ACHN (cell line): ENCODE measurements at regions not wholly inside any gene's neighbourhood (a gene's known extent, or its start where the extent isn't known, plus 50 kb on each side); places are given as distances from the start of the nearest gene placed in this dataset.
"Not testable (repeated sequence)": the region's sequence is repeated elsewhere in the genome, so short reads cannot be mapped to it uniquely, and the experiment has no call there.

ENCODE experiments used
- DNase-seq: peaks from one replicate; pipeline ENCODE4 v3.0.0-alpha.2; 2015
- in situ Hi-C: cut with HindIII; loops from 2 replicates; pipeline ENCODE4 v1.10.0; 2017; ENCODE audit warnings: low sequenced_read_pairs, low pct_ligation_motif_present, low pct_unique_long_range_greater_than_20kb

DNA sequence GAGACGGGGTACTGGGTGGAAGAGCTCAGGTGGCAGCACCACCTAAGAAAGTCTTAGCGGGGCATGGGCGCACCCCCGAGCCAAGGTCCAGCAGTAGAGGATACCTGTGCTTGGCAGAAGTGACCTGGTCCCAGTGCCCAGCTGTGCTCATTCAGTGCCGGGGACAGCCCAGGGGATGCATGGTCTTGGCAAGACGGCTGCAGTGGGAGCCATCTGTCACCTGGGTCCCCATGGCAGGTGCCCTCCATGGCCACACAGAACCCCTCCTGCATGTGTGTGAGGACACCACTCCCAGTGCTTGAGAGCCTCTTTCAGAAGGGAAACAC, 664.7 kb downstream of the QKI start:
- in situ Hi-C loops = no loop called here
- no peak for DNase-seq

DNA sequence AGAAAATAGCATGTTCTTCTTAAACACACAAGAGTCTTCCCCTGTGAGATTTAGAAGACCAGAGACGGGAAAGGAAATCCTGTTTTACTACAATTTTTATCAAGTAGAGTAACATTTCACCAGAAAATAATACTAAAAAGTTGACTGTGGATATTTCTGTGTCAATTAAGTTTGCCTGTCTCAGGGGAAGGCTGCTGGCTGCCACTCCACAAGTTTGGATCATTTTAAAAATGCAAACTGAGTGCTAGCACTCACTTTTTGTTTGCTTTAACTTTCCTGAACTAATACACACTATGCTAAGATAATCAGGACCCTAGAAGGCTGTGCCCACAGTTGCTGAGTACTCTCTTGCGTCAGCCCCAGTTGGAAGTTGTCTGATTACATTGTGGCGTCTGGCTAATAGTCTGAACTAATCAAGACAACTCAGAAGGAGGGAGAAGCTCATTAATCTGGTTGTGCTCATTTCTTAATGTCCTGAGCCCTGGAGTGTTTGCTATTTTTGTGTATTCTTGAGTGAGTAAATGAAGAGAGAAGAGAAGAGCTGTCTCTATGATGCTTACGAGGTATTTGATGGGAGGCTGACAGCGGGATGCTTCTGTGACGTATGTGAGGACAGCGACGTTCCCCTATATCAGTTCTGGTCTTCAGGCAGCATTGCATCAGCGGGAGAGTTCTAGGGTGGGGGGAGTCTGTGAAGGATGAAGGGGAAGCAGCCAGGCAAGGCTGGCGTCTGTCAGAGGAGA, 664.2 kb downstream of the QKI start:
- DNase-seq = no peak
- in situ Hi-C loops = no loop called here

DNA sequence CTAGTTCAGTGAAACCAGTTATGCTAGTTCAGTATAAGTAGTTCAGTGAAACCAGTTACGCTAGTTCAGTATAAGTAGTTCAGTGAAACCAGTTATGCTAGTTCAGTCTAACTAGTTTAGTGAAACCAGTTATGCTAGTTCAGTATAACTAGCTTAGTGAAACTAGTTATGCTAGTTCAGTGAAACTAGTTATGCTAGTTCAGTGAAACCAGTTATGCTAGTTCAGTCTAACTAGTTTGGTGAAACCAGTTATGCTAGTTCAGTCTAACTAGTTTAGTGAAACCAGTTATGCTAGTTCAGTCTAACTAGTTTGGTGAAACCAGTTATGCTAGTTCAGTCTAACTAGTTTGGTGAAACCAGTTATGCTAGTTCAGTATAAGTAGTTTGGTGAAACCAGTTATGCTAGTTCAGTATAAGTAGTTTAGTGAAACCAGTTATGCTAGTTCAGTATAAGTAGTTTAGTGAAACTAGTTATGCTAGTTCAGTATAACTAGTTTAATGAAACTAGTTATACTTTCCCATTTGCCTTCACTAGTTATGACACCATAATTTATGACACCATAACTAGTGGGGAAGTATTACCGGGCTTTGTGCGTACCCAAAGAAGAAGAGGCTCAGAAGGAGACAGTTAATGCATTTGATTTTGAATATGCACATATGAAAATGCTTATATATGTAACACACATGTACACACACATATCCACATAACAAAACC, 662.5 kb downstream of the QKI start:
- in situ Hi-C loops, DNase-seq: not testable (repeated sequence)

DNA sequence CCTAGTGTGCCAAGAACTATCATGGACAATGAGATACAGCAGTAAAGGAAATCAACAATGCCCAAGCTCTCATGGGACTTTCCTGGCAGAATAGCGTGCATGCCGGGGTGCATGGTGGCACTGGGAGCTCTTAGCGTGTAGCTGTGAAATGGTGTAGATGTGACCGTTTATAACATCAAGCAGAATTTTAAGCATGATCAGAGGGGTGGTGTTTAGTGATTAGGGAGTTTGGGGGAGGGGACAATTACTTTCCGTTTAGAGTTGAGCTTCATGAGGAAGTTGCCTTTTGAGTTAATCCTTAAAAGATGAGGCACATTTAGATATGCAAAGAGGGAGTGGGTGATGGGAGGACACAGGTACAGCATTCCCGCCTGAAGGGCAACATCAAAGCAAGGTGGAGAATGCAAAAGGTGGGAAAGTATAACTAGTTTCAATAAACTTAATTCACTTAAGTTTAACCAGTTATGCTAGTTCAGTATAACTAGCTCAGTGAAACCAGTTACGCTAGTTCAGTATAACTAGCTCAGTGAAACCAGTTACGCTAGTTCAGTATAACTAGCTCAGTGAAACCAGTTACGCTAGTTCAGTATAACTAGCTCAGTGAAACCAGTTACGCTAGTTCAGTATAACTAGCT, 661.6 kb downstream of the QKI start:
- in situ Hi-C loops = no loop called here
- DNase-seq = no peak

DNA sequence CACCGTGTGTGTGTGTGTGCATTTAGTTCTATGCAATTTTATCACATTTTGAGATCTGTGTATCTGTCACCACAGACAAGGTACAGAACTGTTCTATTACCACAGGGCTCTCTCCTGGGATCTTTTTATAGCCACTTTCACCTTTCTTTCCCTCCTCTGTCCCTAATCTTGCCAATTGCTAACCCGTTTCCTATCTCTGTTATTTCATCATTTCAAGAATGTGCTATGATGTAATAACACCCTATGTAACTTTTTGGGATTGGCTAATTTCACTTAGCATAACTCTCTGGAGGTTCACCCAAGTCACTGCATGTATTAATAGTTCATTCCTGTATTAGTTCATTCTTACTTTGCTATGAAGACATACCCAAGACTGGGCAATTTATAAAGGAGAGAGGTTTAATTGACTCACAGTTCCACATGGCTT, 657.7 kb downstream of the QKI start:
- in situ Hi-C loops = no loop called here
- DNase-seq = no peak

DNA sequence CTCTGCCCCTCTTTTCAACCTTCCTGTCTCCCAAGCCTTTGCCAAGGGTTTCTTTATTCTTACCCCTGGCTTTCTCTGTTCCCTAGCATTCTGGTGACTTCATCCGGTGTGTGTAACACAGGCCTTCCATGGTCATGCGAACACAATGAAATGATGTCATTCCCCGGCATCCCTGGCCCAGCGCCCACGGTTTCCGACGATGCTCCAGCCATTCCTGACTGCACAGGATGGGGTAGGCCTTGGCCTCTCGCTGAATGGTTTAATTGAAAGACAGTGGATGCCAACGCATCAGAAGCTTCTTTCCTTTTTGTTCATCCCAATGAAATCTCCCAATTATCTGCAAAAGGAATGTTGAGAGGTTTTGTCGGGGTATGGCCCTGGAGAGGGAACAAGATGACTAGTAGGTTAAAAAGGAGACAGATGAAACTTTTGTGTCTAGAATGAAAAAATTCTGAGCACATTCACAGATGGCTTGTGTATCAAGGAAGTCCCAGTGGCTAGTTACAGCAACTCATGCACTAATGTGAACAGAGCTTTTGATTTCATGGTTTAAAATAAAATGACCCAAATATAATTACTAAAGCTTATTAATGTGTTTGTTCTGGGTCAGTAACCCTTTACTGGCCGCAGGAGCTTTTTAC, 655.0 kb downstream of the QKI start:
- in situ Hi-C loops = no loop called here
- DNase-seq = no peak

DNA sequence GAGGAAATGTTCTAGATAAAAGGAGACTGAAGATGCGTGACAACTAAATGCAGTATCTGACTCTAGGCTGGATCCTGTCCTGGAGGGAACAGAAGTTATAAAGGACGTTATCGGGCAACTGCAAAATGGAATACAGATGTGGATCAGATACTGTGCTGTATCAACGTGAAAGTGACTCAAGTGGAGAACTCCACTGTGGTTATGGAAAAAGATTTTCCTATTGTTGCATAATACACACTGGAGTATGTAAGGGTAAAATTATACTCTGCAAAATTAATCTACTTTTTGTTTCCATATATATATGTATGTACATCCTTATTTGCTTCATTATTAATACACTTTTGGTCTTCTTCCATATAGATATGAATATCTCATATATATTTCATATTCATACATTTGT, 654.0 kb downstream of the QKI start:
- in situ Hi-C loops = no loop called here
- no peak for DNase-seq

DNA sequence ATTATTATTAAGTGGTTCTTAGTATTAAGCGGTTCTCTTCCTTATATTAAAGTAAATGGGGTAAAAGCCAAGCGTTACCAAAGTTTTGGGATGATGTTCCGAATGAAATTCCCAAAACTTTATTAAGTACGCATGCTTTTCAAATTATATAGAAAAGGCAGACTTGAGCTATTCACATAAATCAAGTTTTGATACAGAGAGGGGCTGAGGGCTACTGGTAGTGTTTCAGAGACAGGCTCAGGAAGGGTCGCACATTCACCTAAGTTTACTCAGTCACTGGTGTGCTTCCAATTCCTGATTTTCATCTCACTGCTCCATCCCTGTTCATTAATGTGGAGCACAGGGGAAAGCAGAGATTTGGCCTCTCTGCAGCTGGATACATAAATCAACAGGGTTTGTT, 652.2 kb downstream of the QKI start:
- in situ Hi-C loops = no loop called here

DNA sequence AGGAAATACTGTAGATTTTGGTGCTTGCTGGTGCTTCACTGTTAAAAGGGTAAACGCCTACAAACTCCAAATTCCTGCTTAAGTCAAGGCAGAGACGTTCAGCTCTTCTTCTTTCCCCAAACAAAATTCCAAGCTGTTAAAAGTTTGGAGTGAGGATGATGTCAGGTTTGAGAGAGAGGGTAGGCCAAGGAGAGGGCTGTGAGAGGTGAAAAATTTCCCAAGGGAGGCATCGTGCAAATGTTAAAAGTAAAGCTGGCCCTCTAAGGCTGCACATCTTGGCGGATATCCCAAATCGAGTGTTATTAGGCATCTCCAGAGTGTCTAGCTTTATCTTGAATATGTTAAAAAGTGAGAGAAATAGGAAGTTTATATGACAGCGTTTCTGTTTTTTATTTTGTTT, 651.8 kb downstream of the QKI start:
- DNase-seq = no peak
- in situ Hi-C loops = no loop called here

More for the DNA sequence above, 652.2 kb downstream of the QKI start:
- no peak for DNase-seq

DNA sequence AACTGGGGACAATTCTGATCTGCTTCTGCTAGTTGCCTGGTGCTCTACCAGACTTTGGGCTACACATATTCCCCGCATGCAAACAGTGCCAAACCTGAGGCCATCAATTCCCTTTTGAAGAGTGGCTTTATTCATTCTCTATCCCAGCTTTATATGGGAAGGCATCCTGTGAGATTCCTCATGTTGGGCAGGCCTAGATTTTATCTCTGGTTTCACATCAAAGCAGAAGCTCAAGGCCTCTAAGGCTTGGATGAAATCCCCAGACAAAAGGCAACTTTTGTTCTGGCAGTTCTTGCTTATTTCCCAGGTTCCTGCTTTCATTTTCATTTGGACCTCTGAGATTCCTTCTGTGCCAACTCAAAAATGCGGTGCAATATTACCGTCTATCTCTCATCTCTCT, 648.8 kb downstream of the QKI start:
- in situ Hi-C loops = no loop called here
- DNase-seq = no peak

DNA sequence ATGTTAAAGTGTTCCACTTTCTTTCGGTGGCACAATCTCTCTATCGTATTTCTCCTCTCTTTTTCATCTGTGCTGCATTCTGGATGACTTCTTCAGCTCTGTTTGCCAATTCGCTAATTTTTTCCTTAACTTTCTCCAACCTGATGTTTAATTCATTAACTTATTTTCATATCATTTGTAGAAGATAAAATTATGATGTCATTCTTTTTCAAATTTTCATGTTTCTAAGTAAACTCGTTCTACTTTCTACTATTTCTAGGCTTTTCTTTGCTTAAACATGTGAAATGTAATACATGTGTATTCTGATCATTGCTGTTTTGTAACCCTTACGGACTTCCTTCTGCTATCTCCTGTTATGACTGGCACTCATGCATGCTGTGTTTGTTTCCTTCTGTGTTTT, 648.4 kb downstream of the QKI start:
- no peak for DNase-seq
- in situ Hi-C loops = no loop called here

DNA sequence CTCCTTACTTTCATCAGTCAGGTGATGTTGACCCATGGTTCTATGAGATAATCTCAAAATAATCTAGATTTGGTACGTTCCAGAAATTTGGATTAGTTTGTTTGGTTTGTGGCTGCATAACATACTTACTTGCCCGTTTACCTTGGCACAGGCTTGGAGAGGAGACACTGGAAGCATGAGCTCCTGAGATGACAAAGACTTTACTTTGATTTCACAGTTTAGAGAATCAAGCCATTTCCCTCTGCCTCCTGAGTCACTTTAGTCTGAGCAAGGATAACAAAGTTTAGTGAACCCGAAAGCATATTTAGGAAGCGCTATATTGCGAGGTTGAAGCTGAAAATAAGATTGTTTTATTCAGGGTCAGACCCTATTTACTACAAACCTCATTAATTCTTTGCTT, 643.4 kb downstream of the QKI start:
- in situ Hi-C loops = no loop called here

DNA sequence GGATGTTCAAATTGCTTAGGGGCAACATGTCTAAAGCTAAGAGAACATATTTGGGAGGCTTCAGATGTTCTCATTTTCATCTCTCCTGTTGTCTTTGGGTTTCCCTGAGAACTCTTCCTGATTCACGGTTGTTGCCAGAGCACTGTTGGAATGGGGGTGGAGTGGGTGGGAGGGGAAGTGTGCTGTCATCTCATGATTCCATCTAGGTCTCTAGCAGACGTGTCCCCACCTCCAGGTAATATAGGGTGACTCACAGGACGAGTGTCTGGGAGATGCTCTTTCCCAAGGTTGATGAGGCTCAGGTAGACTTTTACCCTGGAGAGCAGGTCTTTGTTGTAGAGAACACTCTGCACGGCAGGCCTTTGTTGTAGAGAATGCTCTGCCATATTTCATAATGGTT, 636.9 kb downstream of the QKI start:
- no peak for DNase-seq
- in situ Hi-C loops = no loop called here

More for the DNA sequence above, 643.4 kb downstream of the QKI start:
- no peak for DNase-seq

DNA sequence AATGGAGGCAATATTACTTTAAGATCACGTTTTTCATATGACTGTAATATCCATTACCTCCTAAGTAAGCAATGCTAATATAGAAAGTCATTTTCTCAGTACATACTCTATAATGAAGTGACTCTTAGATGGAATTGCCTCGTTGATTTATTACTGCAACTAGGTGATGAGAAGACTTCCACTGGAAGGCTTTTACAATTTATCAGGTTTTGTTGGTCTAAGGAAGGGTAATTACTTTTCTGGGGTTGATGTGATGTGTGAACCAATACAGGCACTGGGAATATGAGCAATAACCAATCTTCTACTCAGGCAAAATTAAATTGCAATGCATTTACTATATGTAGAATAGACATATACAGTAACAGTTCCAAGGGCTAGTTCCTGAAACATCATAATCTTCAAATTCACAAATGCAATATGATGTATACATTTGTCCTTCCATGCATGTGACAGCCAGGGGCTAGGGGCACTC, 635.0 kb downstream of the QKI start:
- no peak for DNase-seq
- in situ Hi-C loops = no loop called here

DNA sequence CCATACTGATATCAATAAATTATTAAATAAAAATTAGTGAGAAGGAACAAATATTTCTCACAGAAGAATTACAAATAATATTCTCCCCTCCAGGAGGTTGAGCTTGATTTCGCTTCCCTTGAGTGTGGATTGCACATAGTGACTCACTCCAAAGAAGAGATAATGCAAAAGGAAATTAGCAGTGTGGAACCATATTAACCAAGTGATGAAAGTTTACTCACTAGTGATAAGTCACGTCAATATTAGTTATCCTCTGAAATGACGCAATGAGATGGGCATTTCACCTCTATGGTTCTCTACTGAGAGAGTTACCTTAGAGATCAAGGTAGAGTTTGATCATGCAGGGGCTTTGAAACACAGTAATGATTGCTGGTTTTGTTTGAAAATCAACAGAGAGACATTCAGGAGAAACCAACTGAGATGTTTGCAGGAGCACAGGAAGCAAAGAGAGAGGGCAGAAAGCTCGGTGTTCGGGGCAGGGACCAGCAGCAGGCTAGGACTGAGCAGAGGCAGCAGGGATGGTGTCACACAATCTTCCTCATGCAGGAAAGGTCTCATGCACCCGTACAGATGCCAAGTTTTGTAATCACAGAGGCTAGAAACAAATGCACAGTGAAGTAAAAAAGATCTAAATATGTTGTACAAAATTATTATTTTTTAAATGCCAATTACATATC, 634.5 kb downstream of the QKI start:
- no peak for DNase-seq
- in situ Hi-C loops = no loop called here

DNA sequence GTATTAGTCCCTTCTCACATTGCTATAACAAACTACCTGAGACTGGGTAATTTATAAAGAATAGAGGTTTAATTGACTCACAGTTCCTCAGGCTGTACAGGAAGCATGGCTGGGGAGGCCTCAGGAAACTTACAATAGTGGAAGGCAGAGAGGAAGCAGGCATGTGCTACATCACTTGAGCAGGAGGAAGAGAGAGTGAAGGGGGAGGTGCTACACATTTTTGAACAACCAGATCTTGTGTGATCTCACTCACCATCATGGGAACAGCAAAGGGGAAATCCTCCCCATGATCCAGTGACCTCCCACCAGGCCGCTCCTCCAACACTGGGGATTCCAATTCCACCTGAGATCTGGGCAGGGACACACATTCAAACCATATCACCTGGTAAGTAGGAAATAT, 630.6 kb downstream of the QKI start:
- in situ Hi-C loops = no loop called here
- DNase-seq = no peak

DNA sequence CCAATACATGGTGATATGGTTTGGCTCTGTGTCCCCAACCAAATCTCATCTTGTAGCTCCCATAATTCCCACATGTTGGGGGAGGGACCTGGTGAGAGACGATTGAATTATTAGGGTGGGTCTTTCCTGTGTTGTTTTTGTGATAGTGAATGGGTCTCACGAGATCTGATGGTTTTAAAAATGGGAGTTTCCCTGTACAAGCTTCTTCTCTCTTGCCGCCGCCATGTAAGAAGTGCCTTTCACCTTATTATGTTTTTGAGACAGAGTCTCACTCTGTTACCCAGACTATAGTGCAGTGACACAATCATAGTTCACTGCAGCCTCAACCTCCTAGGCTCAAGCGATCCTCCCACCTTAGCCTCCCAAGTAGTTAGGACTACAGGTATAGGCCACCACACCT, 629.1 kb downstream of the QKI start:
- in situ Hi-C loops, DNase-seq: not testable (repeated sequence)

DNA sequence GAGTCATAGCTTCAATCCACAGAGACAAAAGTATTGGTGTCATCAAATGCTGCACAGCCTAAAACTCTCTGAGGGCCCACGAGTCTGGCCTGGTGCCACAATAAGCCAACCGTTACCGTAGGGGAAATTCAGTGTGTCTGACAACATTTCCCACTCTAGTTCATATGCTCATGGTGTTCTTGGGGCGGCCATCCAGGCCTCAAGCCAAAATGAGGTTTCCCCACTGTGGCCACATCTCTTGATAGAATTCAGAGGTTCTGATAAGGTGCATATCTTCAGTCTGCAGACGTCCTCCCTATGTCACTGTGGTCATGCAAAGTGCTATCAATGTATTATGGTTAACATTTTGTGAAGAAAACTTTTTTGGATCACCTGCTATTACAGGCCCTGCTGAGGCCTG, 627.7 kb downstream of the QKI start:
- no peak for DNase-seq
- in situ Hi-C loops = no loop called here

DNA sequence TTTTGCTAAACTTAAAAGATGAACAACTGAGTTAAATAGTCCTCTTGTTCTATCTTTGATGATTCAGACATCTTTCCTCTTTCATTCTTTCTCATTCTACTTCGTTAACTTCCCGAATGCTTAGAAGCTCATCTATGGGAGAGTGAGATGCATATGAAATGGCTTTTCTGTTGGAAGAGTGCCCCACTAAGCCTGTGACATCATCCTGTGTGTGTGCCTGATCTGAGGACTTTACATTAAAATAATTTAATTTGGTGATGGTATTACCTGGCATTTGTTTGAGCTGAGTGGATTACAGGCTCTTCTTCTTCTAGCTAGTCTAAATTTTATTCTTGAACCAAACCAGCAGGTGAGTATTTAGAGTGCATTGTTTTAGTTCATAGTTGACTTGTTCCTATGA, 626.5 kb downstream of the QKI start:
- in situ Hi-C loops = no loop called here
- DNase-seq = no peak
